ENCODE measurements at regions not wholly inside any gene's neighbourhood (a gene's known extent, or its start where the extent isn't known, plus 50 kb on each side); places are given as distances from the start of the nearest gene placed in this dataset.

GRCh38 chr3:127139601-127140500 lies 53.1 kb upstream of the PRR23E start:
- DNase-seq: no peak

DNA sequence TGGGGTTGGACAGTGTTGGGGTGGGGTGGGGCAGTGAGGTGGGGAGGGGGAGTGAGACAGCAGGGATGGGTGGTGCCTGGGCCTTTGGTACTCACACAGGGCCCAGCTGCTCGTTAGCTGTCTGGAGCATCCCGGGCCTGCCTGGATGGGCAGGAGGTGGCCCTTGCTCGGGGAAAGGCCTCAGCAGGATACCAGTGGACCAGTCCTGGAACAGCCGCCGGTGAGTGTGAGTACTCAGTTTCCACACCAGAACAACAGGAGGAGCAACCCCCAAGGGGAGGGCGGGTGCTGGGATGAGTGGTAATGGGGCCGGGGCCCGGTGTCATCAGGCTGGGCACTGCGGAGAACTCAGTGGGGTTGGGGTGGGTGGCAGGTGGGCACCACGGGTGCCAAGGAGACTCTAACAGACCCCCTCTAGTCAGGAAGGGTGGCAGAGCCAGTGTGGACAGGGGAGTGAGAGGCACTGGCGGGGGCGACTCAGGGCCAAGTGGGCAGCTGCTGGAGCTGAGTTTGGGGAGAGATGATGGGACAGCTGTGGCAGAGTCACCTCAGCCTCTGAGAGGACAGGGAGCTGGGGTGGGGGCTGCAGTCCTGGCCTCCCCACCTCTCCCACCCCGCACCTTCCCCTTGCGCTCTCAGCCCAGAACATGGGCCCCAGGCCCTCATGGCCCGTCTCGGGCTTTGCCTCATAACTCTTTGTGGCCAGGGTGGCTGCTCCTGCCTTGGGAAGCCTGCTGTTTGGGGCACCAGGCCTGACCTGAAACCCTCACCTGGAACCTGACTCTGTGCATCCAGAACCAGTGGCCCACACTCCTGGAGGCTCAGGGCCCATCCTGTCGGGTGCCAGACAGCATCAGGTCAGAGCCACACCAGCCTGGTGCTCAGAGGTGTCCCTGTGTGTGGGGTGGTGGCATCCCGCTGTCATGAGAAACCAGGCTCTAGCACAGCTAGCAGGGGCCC lies 52.1 kb upstream of the PRR23E start:
- DNase-seq: no peak

- DNase-seq: no peak
Observed at GRCh38 chr3:127141921-127142730, 50.8 kb upstream of the PRR23E start.

All from 8988T (cell line).